Left ventricle myocardium inferior (tissue), 1 donor: ENCODE measurements at regions not wholly inside any gene's neighbourhood (a gene's known extent, or its start where the extent isn't known, plus 50 kb on each side); places are given as distances from the start of the nearest gene placed in this dataset.

Experiments
- DNase-seq: peaks from one replicate; pipeline ENCODE4 v3.0.0-alpha.2; 2020
- H3K27ac ChIP-seq: fragments of 200-600 bp; replicated peaks from 2 replicates; pipeline ENCODE4 v1.8.0; 2021
- H3K27me3 ChIP-seq: fragments of 200-600 bp; 2 replicates; pipeline ENCODE4 v1.8.0; 2021; ENCODE audit warnings: low read depth
- H3K36me3 ChIP-seq: fragments of 200-600 bp; 2 replicates; pipeline ENCODE4 v1.8.0; 2021
- H3K4me1 ChIP-seq: fragments of 200-600 bp; 2 replicates; pipeline ENCODE4 v1.8.0; 2021
- H3K4me3 ChIP-seq: fragments of 200-600 bp; 2 replicates; pipeline ENCODE4 v1.8.0; 2021; ENCODE audit warnings: mild to moderate bottlenecking, moderate library complexity
- H3K9me3 ChIP-seq: fragments of 200-600 bp; replicated peaks from 2 replicates; pipeline ENCODE4 v1.8.0; 2021
- intact Hi-C: fragments of 100-400 bp; cut with micrococcal nuclease; formaldehyde crosslinking; loops from one replicate; pipeline ENCODE4 v1.11.0; 2022
- TF ChIP-seq, protein P1 (sequence below): fragments of 200-600 bp; IDR thresholded peaks from 2 replicates; pipeline ENCODE4 v1.8.0; 2021; ENCODE audit warnings: antibody characterized with exemption, mild to moderate bottlenecking, borderline replicate concordance
- donor health status: DM: no; HTN: yes; CAD: no; lungs with severe emphysema.

DNA sequence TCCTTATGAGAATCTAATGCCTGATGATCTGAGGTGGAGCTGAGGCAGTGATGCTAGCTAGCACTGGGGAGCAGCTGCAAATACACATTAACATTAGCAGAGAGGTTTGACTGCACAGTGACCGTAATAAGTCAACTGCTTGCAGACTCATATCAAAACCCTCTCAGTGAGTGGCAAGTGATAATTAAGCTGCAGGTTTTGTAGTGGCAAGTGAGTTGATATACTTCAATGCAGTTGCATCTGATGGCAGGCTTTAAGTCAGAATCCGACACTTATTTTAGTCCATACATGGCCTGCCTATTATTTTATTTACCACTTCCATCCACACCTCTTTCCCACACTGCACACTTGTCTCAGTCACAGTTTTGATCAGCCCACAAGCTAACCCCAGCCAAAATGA is 209.2 kb upstream of the IRS2 start:
- intact Hi-C loops: no loop called here
- no peak for DNase-seq
- no peak overlapping the region for H3K4me3 ChIP-seq
- no peaks in the 10 kb centered on the region for H3K4me1 ChIP-seq
- no peak overlapping the region for H3K27ac ChIP-seq
- H3K27me3 ChIP-seq: no peaks in the 10 kb centered on the region
- H3K36me3 ChIP-seq: no peaks in the 10 kb centered on the region
- TF ChIP-seq, protein P1, sequence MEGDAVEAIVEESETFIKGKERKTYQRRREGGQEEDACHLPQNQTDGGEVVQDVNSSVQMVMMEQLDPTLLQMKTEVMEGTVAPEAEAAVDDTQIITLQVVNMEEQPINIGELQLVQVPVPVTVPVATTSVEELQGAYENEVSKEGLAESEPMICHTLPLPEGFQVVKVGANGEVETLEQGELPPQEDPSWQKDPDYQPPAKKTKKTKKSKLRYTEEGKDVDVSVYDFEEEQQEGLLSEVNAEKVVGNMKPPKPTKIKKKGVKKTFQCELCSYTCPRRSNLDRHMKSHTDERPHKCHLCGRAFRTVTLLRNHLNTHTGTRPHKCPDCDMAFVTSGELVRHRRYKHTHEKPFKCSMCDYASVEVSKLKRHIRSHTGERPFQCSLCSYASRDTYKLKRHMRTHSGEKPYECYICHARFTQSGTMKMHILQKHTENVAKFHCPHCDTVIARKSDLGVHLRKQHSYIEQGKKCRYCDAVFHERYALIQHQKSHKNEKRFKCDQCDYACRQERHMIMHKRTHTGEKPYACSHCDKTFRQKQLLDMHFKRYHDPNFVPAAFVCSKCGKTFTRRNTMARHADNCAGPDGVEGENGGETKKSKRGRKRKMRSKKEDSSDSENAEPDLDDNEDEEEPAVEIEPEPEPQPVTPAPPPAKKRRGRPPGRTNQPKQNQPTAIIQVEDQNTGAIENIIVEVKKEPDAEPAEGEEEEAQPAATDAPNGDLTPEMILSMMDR: no peak
- no peaks in the 10 kb centered on the region for H3K9me3 ChIP-seq

DNA sequence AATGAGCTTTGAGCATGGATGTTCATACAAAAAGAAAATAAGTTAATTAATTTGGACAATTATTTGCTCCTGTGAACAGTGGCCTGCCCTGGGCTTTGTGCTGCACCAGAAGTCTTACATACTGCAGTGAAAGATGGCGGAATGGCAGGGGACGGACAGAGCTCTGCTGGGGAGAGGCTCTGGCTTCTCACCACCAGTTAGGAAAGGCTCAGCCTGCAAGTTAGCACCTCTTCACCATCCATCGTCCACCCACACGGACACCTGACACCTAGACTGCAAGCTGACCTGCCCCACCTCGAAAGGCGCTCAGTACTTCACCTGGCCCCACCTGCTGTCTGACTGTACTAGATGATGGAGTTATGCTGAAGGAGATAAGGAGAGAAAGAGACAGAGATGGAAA is 203.9 kb upstream of the IRS2 start:
- Histone ChIP-seq H3K36me3 (no peaks in the 10 kb centered on the region), H3K27ac (no peak overlapping the region), H3K4me3 (no peak overlapping the region), H3K27me3 (no peaks in the 10 kb centered on the region), H3K9me3 (no peaks in the 10 kb centered on the region), H3K4me1 (no peaks in the 10 kb centered on the region)
- no peak for DNase-seq
- TF ChIP-seq, protein P1: no peak
- intact Hi-C loops: no loop called here

DNA sequence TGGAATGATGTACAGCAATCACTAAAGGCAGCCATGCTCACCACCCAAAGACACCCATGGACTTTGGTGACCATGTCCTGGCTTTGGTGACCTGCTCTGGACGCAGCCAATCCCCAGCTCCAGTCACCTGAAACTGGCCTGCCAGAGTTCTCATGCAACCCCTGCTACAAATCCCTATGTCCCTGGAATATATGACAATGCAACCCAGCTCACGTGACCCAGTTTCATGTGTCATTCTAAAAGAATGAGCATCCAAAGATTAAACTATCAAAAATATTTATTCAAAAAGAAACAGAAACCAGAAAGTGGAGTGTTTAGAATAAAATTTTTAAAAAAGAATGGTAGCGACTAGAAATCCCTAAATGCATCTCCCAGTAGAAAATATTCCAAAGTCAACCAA is 203.3 kb upstream of the IRS2 start:
- intact Hi-C loops: no loop called here
- H3K27ac ChIP-seq: no peak overlapping the region
- no peaks in the 10 kb centered on the region for H3K9me3 ChIP-seq
- DNase-seq: no peak
- no peaks in the 10 kb centered on the region for H3K4me1 ChIP-seq
- H3K4me3 ChIP-seq: no peak overlapping the region
- H3K27me3 ChIP-seq: no peaks in the 10 kb centered on the region
- no peaks in the 10 kb centered on the region for H3K36me3 ChIP-seq
- TF ChIP-seq, protein P1: no peak

DNA sequence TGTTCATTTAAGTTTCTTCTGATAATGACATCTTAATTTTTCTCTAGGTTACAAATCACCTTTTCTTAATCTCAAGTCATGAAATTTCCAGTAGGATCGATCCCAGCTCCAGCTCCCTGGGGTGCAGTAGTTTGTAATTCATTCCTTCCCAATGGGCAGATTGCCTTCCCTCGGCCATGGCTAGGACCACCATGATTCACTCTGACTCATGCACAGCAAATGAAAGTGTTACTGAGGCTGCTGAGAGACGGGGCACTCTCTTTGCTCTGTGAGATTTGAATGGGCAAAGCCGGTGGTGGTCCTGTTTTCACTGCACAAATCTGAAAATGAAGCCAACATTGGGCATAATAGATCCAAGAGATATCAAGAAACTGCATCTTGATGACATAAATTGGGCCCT is 202.8 kb upstream of the IRS2 start:
- TF ChIP-seq, protein P1: no peak
- DNase-seq: no peak
- Histone ChIP-seq H3K4me1 (no peaks in the 10 kb centered on the region), H3K36me3 (no peaks in the 10 kb centered on the region), H3K9me3 (no peaks in the 10 kb centered on the region), H3K27ac (no peak overlapping the region), H3K4me3 (no peak overlapping the region), H3K27me3 (no peaks in the 10 kb centered on the region)
- intact Hi-C loops: no loop called here

DNA sequence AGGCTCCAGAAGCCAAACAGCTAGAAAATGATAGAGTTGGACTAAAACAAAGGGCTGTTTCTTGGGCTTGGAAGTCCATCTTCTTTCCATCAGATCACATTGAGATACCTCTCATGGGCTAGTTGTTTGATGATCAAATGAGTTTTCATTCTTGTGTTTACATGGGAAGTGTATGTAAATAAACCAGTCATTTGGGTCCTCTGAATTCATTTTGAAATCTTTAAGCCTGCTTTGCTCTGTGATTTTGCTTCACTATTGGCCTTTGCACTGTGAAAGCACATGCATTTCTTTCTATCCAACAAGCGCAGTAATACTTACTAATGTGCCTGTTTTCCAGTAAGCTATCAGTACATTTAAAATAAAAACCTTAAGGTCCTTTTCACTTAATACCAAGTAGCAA is 200.5 kb upstream of the IRS2 start:
- no peaks in the 10 kb centered on the region for H3K27me3 ChIP-seq
- TF ChIP-seq, protein P1: no peak

DNA sequence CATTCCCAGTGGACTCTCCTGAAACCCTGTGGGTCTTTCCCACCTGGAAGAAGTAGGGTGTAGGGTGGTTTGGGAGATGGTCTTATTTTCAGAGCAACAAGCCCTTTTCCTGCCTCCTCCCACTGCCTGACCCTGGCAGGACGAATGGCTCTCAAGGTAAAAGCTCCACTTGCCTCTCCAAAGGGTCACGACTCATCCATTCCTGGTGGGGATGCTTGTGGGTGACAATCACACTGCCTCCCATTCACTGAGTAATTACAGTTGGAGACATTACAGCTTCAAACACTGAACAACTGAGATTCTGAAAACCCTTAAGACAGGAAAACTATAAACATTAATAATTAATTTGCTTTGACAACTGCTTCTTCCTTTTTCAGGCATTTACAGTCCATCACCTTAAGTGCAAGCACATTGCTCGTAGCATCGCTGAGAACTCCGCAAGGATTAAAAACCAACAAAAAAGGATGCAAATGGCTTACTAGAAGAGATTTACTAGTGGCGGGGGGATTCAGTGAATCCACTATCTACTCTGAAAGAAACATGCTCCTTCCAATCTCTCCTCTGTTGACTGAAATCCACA is 199.6 kb upstream of the IRS2 start:
- DNase-seq: no peak
- no peaks in the 10 kb centered on the region for H3K4me1 ChIP-seq
- H3K9me3 ChIP-seq: no peaks in the 10 kb centered on the region
- intact Hi-C loops: no loop called here
- no peak overlapping the region for H3K4me3 ChIP-seq
- TF ChIP-seq, protein P1: no peak
- no peaks in the 10 kb centered on the region for H3K27me3 ChIP-seq
- H3K36me3 ChIP-seq: no peaks in the 10 kb centered on the region
- H3K27ac ChIP-seq: no peak overlapping the region

More for the DNA sequence above, 200.5 kb upstream of the IRS2 start:
- H3K4me1 ChIP-seq: no peaks in the 10 kb centered on the region
- H3K9me3 ChIP-seq: no peaks in the 10 kb centered on the region
- intact Hi-C loops: no loop called here
- no peak for DNase-seq
- H3K27ac ChIP-seq: no peak overlapping the region
- H3K4me3 ChIP-seq: no peak overlapping the region
- H3K36me3 ChIP-seq: no peaks in the 10 kb centered on the region
